ENCODE measurements at regions not wholly inside any gene's neighbourhood (a gene's known extent, or its start where the extent isn't known, plus 50 kb on each side); places are given as distances from the start of the nearest gene placed in this dataset.

- SMC1A ChIA-PET (ENCODE audit: uncharacterized antibody, unreplicated experiment) = no interaction called here
- Histone ChIP-seq H3K36me3 (ENCODE audit: control insufficient read depth in 2 of 2, insufficient read depth in 2 of 2, low read length in 1 of 2) (no peaks in the 10 kb centered on the region), H3K79me2 (ENCODE audit: control insufficient read depth, insufficient read depth, low read length) (no peaks in the 10 kb centered on the region), H3K4me2 (ENCODE audit: control insufficient read depth, insufficient read depth) (no peak overlapping the region), H3K9me3 (replicated peaks; ENCODE audit: control insufficient read depth, insufficient read depth, low read length) (no peaks in the 10 kb centered on the region), H2AFZ (ENCODE audit: control insufficient read depth, low read depth, low read length) (no peak overlapping the region), H3K4me1 (ENCODE audit: control insufficient read depth, insufficient read depth, low read length) (no peaks in the 10 kb centered on the region), H3K27ac (ENCODE audit: control insufficient read depth, insufficient read depth) (no peak overlapping the region), H3K4me3 (no peak overlapping the region), H3K9ac (ENCODE audit: control insufficient read depth, insufficient read depth, low read length) (no peak overlapping the region), H4K20me1 (ENCODE audit: control insufficient read depth, insufficient read depth) (no peaks in the 10 kb centered on the region), H3K27me3 (replicated peaks in 1 of 2; ENCODE audit: control insufficient read depth in 2 of 2, insufficient read depth in 2 of 2, low read length in 1 of 2) (no peaks in the 10 kb centered on the region)
- CTCF ChIA-PET = interaction anchor here (1.0 kb wide), 1 partner anchor 20 kb away, joined by 3 read pairs; no protein-coding TSS in a partner anchor
- ATAC-seq (no peak), FAIRE-seq (no peak), DNase-seq (ENCODE audit: low read depth, low spot score) (no peak)
- 63% methylated on average over 11 of the region's 11 CpGs for WGBS (ENCODE audit: insufficient coverage, insufficient replicate concordance, low lambda C conversion rate, missing lambda C conversion rate)
- intact Hi-C loops (cut with micrococcal nuclease; ENCODE audit: unreplicated experiment) = no loop called here
- RAD21 ChIA-PET (ENCODE audit: unreplicated experiment) = no interaction called here
- in situ Hi-C loops (cut with MboI) = no loop called here
- TF ChIP-seq CUX1 (IDR thresholded peaks at IDR 0.05; ENCODE audit: insufficient replicate concordance, low read depth, low read length) (no peak), EGR1 (IDR thresholded peaks at IDR 0.05; ENCODE audit: borderline replicate concordance in 1 of 2, low read depth in 2 of 2, low read length in 2 of 2) (no peak), SMAD1 (IDR thresholded peaks at IDR 0.05; ENCODE audit: low read depth, partially characterized antibody) (no peak)
- POLR2A ChIA-PET = no interaction called here
- BruUV-seq (replicated peaks) = no TSS peak
Measured at GRCh38 chrX:3791449-3791848, 78.0 kb upstream of the PRKX start.

Data from GM12878 (cell line).